Gastroesophageal sphincter (tissue), 3 donors: ENCODE measurements at regions not wholly inside any gene's neighbourhood (a gene's known extent, or its start where the extent isn't known, plus 50 kb on each side); places are given as distances from the start of the nearest gene placed in this dataset.

Source experiments
- EP300 ChIP-seq: sonication (generic); formaldehyde crosslinking; IDR thresholded peaks from one replicate; pipeline ENCODE4 v1.6.1; 2017; ENCODE audit warnings: antibody characterized with exemption, mild to moderate bottlenecking
- POLR2A ChIP-seq, 2 donors: fragments of 450-650 bp; IDR thresholded peaks; one replicate each; pipeline ENCODE4 v1.6.1; 2017; ENCODE audit warnings: antibody characterized with exemption in 2 of 2, mild to moderate bottlenecking in 2 of 2, moderate library complexity in 1 of 2
- POLR2AphosphoS5 ChIP-seq: sonication (generic); formaldehyde crosslinking; IDR thresholded peaks from one replicate; pipeline ENCODE4 v1.6.1; 2017; ENCODE audit warnings: antibody characterized with exemption
- TF ChIP-seq, protein P1 (sequence below), 4 experiments: fragments of 200-600 bp in 2 of 4; fragments of 450-650 bp in 2 of 4; sonication (generic) in 1 of 4; IDR thresholded peaks; one replicate each; pipeline ENCODE4 v1.5.1; 2017 to 2019; ENCODE audit warnings: antibody characterized with exemption in 4 of 4, mild to moderate bottlenecking in 2 of 4, moderate library complexity in 2 of 4

GRCh38 chr2:234620018-234620417 lies 123.1 kb upstream of the ARL4C start:
- TF ChIP-seq POLR2A (IDR thresholded peaks at IDR 0.05) = no peak
- TF ChIP-seq EP300 = no peak
- TF ChIP-seq, protein P1, sequence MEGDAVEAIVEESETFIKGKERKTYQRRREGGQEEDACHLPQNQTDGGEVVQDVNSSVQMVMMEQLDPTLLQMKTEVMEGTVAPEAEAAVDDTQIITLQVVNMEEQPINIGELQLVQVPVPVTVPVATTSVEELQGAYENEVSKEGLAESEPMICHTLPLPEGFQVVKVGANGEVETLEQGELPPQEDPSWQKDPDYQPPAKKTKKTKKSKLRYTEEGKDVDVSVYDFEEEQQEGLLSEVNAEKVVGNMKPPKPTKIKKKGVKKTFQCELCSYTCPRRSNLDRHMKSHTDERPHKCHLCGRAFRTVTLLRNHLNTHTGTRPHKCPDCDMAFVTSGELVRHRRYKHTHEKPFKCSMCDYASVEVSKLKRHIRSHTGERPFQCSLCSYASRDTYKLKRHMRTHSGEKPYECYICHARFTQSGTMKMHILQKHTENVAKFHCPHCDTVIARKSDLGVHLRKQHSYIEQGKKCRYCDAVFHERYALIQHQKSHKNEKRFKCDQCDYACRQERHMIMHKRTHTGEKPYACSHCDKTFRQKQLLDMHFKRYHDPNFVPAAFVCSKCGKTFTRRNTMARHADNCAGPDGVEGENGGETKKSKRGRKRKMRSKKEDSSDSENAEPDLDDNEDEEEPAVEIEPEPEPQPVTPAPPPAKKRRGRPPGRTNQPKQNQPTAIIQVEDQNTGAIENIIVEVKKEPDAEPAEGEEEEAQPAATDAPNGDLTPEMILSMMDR (IDR thresholded peaks at IDR 0.05) = no peak
- no peak for TF ChIP-seq POLR2AphosphoS5
